ENCODE measurements at regions not wholly inside any gene's neighbourhood (a gene's known extent, or its start where the extent isn't known, plus 50 kb on each side); places are given as distances from the start of the nearest gene placed in this dataset.

- TF ChIP-seq CHD1 (IDR thresholded peaks at IDR 0.05; ENCODE audit: low read depth, low read length) = no peak
- TF ChIP-seq CHD4 (IDR thresholded peaks at IDR 0.05) = no peak
- no peak for TF ChIP-seq POLR2A (IDR thresholded peaks at IDR 0.05; ENCODE audit: low read depth, low read length)
- TF ChIP-seq EZH2 (IDR thresholded peaks at IDR 0.05; ENCODE audit: borderline replicate concordance, control insufficient read depth, low read depth, low read length) = no peak
- no peak for TF ChIP-seq CTCF (IDR thresholded peaks at IDR 0.05 in 2 of 3, conservative IDR thresholded peaks at IDR 0.05 in 1 of 3; ENCODE audit: control insufficient read depth in 2 of 3, extremely low read depth in 1 of 3, insufficient read depth in 1 of 3, low read depth in 3 of 3, low read length in 3 of 3)
- no peak for TF ChIP-seq USF2 (IDR thresholded peaks at IDR 0.05; ENCODE audit: borderline replicate concordance, low read depth, low read length)
Observed at GRCh38 chr9:13450723-13451122, 171.2 kb upstream of the MPDZ start.
